ENCODE measurements at regions not wholly inside any gene's neighbourhood (a gene's known extent, or its start where the extent isn't known, plus 50 kb on each side); places are given as distances from the start of the nearest gene placed in this dataset.
"Not testable (repeated sequence)": the region's sequence is repeated elsewhere in the genome, so short reads cannot be mapped to it uniquely, and the experiment has no call there.

DNA sequence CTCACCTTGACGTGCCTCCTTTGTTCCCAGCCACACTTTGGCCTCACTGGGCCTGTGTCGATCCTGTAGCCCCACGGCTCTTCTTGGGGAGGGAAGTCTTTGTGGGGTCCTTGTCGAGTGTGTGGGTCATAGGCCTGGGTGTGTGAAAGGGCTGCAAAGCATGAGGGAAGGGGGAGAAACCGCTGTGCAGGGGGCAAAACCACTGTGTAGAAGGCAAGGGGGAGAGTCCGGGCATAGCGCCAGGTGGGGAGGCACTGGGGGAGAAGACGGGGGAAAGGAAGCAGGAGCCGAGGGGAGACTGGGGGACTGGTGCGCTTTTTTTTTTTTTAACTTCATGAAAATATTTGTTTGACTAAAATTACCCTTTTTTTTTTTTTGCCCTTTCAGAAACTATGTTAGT, 65.1 kb upstream of the RASD2 start:
- no peak overlapping the region for H3K4me3 ChIP-seq (ENCODE audit: low read depth, low read length)
- no peak for DNase-seq (ENCODE audit: low read depth)

DNA sequence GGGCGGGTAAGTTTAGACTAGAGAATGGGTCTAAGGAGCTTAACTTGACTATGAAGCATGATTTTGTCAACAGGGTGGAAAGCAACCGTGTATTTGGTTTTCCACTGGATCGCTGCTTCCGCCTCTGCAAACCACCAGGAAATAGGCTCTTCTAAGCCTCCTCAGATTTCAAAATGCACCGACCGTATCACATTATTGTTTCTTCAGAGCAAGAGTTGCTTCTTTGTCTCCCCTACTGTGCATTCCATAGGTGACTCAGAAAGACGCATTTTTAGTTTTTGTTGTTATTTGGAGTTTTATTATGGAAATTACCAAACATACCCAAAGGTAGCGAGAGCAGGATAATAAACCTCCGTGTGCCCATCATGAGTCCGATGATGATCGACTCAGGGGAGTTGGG, 64.3 kb upstream of the RASD2 start:
- H3K4me3 ChIP-seq (ENCODE audit: low read depth, low read length): no peak overlapping the region
- peak; percentile 29 for DNase-seq (ENCODE audit: low read depth)

DNA sequence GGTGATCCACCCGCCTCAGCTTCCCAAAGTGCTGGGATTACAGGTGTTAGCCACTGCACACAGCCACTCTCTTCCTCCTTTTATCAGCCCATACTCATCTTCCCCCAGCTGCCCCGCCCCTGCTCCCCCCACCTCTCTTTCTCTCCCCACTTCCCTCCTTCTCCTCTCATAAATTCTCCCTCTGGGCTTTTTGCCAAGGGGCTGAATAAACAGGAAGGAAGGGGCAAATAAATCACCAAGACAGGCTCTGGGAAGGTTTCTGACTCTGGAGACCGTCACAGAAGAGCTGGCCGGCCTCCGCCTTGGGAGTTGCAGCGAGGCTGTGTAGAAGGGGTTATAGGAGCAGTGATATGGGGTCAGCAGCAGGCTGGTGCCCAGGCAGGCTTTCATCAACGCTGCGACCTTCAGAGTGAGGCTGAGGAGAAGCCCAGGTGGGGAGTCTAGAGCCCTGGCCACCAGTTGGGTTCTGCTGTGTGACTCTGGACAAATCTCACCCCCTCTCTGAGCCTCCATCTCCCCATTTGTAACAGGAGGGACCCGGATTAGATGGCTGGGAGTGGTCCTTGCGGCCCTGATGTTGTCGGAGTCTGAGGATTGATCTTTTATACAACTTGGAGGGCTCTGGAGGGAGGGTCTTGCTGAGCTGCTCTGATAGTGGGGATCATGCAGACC, 62.6 kb upstream of the RASD2 start:
- peak; percentile 44 for DNase-seq (ENCODE audit: low read depth)
- no peak overlapping the region for H3K4me3 ChIP-seq (ENCODE audit: low read depth, low read length)

DNA sequence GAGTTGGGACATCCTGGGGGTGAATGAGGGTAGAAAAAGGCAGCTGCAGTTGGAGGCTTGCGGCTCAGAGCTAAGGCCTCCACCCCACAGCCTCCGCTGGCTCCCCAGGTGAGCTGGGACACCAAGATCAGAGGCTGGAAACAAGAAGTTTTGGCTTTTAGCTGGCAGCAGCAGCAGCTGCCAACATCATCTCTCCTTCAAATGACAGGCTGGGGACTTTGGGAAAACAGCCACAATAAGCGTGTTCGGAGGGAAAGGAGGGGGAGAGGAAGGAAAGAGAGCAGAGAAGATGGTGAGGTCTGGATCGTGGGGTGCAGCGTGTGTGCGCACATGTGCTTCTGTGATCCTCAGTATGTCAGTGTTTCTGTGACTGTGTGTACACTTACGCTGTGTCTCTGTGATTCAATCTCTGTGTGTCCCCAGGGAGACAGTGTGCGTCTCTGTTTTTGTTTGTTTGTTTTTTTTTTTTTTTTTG, 62.0 kb upstream of the RASD2 start:
- no peak overlapping the region for H3K4me3 ChIP-seq (ENCODE audit: low read depth, low read length)
- no peak for DNase-seq (ENCODE audit: low read depth)

DNA sequence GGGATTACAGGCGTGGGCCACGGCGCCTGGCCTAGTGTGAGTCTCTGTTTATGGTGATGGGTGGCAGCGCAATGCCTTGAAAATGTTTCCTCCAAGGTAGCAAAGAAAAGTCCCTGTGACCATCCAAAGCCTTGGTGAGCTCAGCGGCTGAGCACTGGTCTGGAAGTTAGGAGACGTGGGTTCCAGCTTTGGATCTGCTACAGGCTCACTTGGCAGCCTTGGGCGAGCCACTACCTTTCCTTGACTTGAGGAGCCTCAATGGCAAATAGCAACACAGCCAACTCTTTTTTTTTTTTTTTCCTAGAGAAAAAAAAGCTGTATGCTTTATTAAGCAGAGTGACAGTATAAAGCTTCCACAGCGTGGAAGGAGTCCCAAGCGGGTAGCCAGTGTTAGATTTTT, 61.3 kb upstream of the RASD2 start:
- DNase-seq (ENCODE audit: low read depth): no peak
- H3K4me3 ChIP-seq (ENCODE audit: low read depth, low read length): no peak overlapping the region

DNA sequence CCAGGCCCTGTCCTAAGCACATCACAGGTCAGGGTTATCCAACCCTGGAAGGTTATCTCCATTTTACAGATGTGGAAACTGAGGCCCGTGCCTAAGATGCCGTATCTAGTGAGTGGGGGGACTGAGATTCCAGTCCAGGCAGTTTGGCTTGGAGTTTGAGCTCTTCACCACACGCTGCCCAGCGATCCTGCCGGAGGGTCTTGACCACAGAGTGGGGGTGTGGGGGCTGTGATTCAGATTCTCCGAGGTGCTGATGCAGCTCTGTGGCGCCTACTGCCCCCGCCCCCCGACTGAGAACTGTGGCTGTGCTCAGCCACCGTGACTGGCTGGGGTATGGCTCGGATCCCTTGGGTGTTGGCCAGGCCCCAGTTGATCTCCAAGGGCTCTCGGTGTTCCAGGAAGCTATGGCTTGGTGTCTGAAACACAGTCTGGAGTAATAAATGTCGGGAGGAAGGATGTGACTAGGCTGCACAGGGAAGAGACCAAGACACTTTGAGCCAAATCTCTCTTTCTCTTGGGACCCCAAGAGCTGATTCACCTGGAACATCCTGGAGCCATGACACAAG, 60.6 kb upstream of the RASD2 start:
- DNase-seq (ENCODE audit: low read depth): no peak
- H3K4me3 ChIP-seq (ENCODE audit: low read depth, low read length): no peak overlapping the region

DNA sequence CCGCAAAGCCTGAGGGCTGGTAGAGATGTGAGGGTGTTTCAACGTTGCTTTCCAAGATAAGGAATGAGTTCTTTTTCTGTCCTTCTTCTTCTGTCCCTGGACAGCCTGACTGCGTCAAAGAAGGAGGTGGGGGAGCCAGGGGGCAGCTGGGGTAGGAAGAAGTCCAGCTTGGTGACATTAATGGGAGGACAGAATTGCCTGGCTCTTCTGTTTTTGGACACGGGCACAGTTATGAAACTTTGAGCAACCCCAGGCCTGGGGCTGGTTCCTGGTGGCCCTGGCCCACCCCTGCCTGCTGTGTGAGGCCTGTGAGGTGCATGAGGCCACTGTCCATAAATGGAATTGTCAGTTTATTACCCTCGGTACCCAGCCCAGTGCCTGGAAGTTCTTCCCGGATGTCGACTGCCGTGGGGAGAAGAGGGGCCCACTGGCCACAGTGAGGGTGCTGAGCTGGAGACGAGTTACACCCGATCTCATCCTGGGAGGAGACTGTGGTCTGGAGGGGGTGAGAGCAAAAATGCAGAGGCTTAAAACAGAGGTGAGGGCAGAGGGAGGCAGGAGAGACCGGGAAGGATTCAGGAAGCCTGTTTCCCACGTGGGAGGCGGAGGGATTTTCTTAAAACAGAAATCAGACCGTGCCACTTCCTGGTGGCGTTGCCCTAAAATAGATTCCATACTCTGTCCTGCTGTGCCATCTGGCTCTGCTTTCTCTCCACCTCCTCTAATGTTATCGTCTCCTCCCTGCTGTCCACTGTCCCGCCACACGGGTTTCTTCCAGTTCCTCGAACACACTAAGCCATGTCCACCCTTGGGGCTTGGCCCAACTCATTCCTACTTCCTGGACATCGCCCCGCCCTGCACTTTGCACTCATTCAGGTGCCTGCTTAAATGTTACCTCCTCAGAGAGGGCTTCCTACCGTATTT, 59.7 kb upstream of the RASD2 start:
- H3K4me3 ChIP-seq (ENCODE audit: low read depth, low read length): no peak overlapping the region
- DNase-seq (ENCODE audit: low read depth): no peak

DNA sequence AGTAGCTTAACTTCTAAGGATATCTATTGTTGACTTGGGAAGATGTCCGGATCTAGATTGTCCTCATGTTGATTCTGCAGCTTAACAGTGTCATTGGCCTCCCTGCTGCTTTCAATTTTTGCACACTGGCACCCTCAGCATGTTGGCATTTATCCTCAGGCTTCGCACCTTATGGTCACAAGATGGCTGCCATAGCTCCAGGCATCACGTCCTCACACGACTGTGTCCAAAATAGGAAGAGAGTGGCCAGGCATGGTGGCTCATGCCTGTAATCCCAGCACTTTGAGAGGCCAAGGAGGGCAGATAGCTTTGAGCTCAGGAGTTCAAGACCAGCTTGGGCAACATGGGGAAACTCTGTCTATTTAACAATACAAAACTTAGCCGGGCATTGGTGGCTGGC, 58.3 kb upstream of the RASD2 start:
- no peak overlapping the region for H3K4me3 ChIP-seq (ENCODE audit: low read depth, low read length)
- DNase-seq (ENCODE audit: low read depth): no peak

DNA sequence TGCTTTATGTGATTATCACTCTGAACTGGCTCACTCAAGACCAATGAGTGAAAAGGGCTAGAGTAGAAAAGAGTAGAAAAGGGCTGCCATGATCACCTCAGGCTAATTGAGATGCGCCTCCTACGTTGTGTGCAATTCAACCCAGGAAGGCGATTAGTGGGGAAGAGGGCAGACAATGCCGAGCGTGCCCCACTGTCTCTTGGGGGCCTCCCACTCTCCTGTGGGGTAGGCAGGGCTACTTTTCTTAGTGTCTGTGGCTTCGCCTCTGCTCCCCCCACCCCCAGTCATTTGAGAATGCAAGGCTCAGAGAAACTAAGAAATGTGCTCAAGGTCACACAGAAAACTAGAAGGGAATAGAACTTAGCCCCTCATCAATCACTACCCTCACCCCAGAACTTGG, 57.7 kb upstream of the RASD2 start:
- H3K4me3 ChIP-seq (ENCODE audit: low read depth, low read length): no peak overlapping the region
- DNase-seq (ENCODE audit: low read depth): no peak

DNA sequence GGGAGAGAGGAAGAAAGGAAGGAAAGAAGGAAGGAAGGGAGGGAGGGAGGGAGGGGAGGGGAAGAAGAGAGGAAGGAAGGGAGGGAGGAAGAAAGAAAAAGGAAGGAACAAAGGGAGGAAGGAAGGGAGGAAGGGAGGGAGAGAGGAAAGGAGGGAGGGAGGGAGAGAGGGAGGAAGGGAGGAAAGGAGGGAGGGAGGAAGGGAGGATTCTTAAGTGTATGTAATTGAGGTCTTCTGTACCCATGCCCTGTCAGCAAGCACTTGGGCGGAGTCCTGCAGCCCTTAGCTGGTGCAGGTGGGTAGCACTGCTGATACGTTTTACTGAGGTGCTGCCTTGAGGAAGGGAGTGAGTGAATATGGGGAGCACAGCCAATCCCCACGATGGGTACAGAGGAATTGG, 56.9 kb upstream of the RASD2 start:
- no peak overlapping the region for H3K4me3 ChIP-seq (ENCODE audit: low read depth, low read length)
- DNase-seq (ENCODE audit: low read depth): no peak

DNA sequence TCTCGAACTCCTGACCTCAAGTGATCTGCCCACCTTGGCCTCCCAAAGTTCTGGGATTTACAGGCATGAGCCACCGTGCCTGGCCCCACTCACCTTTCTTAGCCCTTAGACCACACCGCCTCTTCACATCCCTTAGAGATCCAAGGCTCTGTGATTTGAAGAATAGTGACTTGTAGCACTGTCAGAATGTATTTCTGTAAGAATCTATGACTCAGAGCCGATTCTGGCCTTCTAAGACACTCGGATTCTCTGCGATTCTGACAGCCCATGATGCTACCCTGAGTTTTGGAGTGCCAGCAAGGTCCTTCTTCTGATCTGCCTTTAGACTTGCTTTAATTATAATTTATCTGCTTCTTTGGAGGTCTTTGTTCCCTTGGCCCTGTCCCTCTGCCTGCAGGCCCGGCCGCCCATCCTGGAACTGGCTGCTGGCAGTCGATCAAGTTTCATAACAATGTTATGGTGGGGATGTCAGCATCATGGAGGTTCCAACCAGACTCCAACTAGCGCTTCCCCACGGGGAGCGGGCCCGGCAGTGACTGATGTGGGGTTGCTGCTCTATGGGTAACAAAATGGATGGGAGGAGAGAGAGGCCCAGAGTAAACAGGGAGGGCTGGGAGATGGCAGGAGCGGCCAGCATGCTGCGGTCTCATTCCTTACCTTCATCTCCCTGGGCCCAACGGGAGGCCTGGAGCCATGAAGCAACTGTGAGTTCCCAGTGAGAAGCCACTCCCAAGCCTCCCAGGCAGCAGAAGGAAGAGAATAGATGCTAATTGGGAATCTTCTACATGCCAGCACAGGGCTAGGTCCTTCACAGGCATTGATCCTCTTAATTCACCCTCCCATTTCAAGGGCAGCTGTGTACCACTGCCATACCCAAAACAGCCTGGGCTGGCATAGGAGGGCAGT, 55.7 kb upstream of the RASD2 start:
- H3K4me3 ChIP-seq (ENCODE audit: low read depth, low read length): no peak overlapping the region
- no peak for DNase-seq (ENCODE audit: low read depth)

DNA sequence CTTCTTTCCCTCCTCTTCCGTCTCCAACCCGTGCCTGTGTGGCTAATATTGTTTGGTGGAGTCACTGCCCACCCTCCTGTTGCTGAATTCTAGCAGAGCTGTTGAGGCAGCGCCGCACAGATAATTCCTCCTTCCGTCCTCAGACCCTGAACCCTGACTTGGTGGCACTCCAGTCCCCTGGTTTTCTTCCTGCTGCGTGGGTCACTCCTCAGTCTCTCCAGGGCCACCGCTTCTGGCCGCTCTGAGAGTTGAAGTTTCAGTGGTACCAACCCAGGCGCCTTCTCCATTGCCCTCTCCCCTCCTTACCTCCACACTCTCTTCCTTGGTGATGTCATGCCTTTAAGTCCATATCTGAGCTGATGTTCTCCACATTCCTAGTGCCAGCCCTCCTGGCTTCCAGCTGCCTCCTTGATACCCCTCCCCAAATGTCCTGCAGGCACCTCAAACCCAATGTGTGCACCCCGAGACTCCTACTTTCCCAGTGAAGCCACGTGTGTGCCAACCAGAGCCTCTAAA, 54.5 kb upstream of the RASD2 start:
- no peak overlapping the region for H3K4me3 ChIP-seq (ENCODE audit: low read depth, low read length)
- DNase-seq (ENCODE audit: low read depth): no peak

DNA sequence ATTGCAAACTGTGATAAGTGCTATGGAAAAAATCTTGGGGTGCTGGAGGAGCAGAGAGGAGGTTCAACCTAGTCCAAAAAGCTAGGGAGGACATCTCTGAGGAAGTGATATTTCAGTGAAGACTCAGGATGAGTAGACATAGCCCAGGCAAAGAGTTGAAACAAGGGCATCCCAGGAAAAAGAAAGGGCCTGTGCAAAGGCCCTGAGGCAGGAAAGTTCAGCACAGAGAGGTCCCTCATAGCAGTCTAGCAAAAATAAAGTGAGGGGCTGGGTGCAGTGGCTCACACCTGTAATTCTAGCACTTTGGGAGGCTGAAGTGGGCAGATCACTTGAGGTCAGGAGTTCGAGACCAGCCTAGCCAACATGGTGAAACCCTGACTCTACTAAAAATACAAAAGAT, 53.0 kb upstream of the RASD2 start:
- DNase-seq (ENCODE audit: low read depth); H3K4me3 ChIP-seq (ENCODE audit: low read depth, low read length): not testable (repeated sequence)

DNA sequence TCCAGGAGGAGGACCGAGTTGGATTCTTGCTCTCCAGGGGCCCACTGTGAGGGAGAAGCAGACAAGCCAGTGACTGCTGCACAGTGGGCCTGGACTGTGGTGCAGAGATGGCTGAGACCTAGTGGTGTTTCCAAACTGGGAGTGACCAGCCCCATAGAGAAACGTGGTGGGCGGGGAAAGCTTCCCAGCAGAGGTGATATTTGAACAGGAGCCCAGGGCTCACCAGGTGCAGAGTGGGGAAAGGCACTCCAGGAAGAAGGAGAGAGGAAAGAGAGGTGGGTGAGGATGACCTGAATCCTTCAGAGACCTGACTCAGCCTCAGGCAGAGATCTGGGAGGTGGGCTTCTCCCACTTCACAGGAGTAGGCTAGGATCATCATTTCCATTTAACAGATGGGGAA, 52.1 kb upstream of the RASD2 start:
- no peak overlapping the region for H3K4me3 ChIP-seq (ENCODE audit: low read depth, low read length)
- DNase-seq (ENCODE audit: low read depth): no peak

DNA sequence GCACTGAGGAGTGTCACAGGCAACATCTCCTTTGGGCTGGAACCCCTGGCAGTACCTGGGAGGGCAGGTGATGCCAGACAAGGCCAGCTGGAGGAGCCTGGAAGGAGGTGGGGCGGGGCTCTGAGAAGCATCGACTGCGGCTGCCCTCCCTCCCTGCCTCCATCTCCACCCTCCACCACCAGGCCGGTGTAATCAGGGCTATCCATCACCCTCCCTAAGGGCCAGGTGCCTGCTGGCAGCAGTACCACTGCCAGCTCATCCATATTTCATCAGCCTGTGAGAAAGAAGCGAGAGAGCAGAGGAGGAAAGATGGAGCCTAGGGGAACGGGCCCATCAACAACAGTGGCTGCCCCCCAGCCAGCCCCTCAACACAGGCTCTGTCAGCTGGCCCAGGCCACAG, 51.4 kb upstream of the RASD2 start:
- DNase-seq (ENCODE audit: low read depth): no peak
- H3K4me3 ChIP-seq (ENCODE audit: low read depth, low read length): no peak overlapping the region
